H1 (cell line): ENCODE measurements at regions not wholly inside any gene's neighbourhood (a gene's known extent, or its start where the extent isn't known, plus 50 kb on each side); places are given as distances from the start of the nearest gene placed in this dataset.

Source experiments
- CTCF ChIA-PET: fragments of 300-600 bp; sonication (Branson Sonifier 250); formaldehyde crosslinking; loops from one replicate; lab custom pipeline; 2021; ENCODE audit not compliant: partially characterized antibody; lab: Charles Lee
- POLR2A ChIA-PET: fragments of 300-600 bp; sonication (Branson Sonifier 250); formaldehyde crosslinking; loops from one replicate; lab custom pipeline; 2021; ENCODE audit warnings: inconsistent platforms; ENCODE audit not compliant: partially characterized antibody; lab: Charles Lee
- DNase-seq, 2 experiments: peaks; one replicate each; pipeline versions ENCODE4 v3.0.0 to v3.0.0-alpha.2; 2010 to 2022; ENCODE audit warnings: low spot score in 2 of 2, low read depth in 1 of 2, mixed read lengths in 1 of 2
- FAIRE-seq: peaks from 2 replicates; lab custom pipeline; 2011; peaks lifted over from hg19 to GRCh38; lab: Jason Lieb, UNC
- H2AFZ ChIP-seq: 2 replicates; pipeline ENCODE4 v1.8.1; 2012; ENCODE audit warnings: low read length, inconsistent platforms
- H2AK5ac ChIP-seq: 2 replicates; pipeline ENCODE4 v1.6.1; 2013; ENCODE audit warnings: low read depth, low read length
- H2BK120ac ChIP-seq: replicated peaks from 2 replicates; pipeline ENCODE3; 2013; ENCODE audit warnings: low read depth, low read length, inconsistent platforms
- H2BK12ac ChIP-seq: 2 replicates; pipeline ENCODE4 v1.6.1; 2013; ENCODE audit warnings: low read depth, low read length
- H2BK15ac ChIP-seq: 2 replicates; pipeline ENCODE4 v1.6.1; 2013; ENCODE audit warnings: low read length
- H2BK20ac ChIP-seq: 2 replicates; pipeline ENCODE4 v1.6.1; 2013; ENCODE audit warnings: low read length
- H2BK5ac ChIP-seq: 2 replicates; pipeline ENCODE4 v1.6.1; 2013; ENCODE audit warnings: low read depth, low read length
- H3K14ac ChIP-seq: 2 replicates; pipeline ENCODE4 v1.6.1; 2013; ENCODE audit warnings: inconsistent platforms; ENCODE audit not compliant: insufficient read length
- H3K18ac ChIP-seq: 2 replicates; pipeline ENCODE4 v1.6.1; 2013; ENCODE audit warnings: low read length; ENCODE audit errors: extremely low read depth
- H3K23ac ChIP-seq: 2 replicates; pipeline ENCODE4 v1.6.1; 2013; ENCODE audit warnings: inconsistent platforms; ENCODE audit not compliant: insufficient read length
- H3K23me2 ChIP-seq: 2 replicates; pipeline ENCODE4 v1.6.1; 2013; ENCODE audit warnings: low read depth, low read length
- H3K27ac ChIP-seq: 2 replicates; pipeline ENCODE4 v1.6.1; 2011; ENCODE audit warnings: low read depth, low read length, inconsistent platforms
- H3K27me3 ChIP-seq, 4 experiments: replicated peaks in 1 of 4; 1 replicate in 1 of 4; 2 replicates in 3 of 4; pipeline versions ENCODE4 v1.6.1 to v1.8.1; 2011 to 2013; ENCODE audit warnings: low read length in 3 of 4, mild to moderate bottlenecking in 3 of 4, inconsistent platforms in 2 of 4, mixed read lengths in 2 of 4, moderate library complexity in 1 of 4; ENCODE audit not compliant: control insufficient read depth in 3 of 4, insufficient read depth in 3 of 4; ENCODE audit errors: extremely low read depth in 1 of 4
- H3K36me3 ChIP-seq, 4 experiments: 2 replicates each; pipeline versions ENCODE4 v1.6.1 to v1.8.1; 2011 to 2013; ENCODE audit warnings: mild to moderate bottlenecking in 4 of 4, low read length in 3 of 4, moderate library complexity in 2 of 4, control low read depth in 1 of 4, inconsistent platforms in 1 of 4; ENCODE audit not compliant: insufficient read depth in 4 of 4, control insufficient read depth in 2 of 4
- H3K4ac ChIP-seq: replicated peaks from 2 replicates; pipeline ENCODE3; 2013; ENCODE audit warnings: low read length, low read depth, mixed read lengths, inconsistent platforms; ENCODE audit not compliant: insufficient read length
- H3K4me1 ChIP-seq, 4 experiments: replicated peaks in 1 of 4; 1 replicate in 1 of 4; 2 replicates in 3 of 4; pipeline versions ENCODE4 v1.6.1 to v1.8.1; 2011 to 2013; ENCODE audit warnings: low read length in 3 of 4, inconsistent platforms in 2 of 4, mixed read lengths in 1 of 4; ENCODE audit not compliant: insufficient read depth in 4 of 4, control insufficient read depth in 3 of 4
- H3K4me2 ChIP-seq, 2 experiments: 2 replicates each; pipeline versions ENCODE4 v1.6.1 to v1.8.1; 2011 to 2013; ENCODE audit warnings: low read depth in 2 of 2, low read length in 2 of 2, control low read depth in 1 of 2, inconsistent platforms in 1 of 2, mild to moderate bottlenecking in 1 of 2; ENCODE audit not compliant: insufficient read depth in 1 of 2
- H3K4me3 ChIP-seq, 4 experiments: fragments of 200-600, 300-600 bp in 1 of 4; sonication (generic), shearing (Covaris generic), sonication (Bioruptor Twin) in 1 of 4; 2 replicates each; pipeline versions ENCODE4 v1.5.1 to v1.8.1; 2011 to 2016; ENCODE audit warnings: low read length in 4 of 4, low read depth in 3 of 4, control low read depth in 2 of 4, inconsistent platforms in 2 of 4, mild to moderate bottlenecking in 2 of 4, mixed read lengths in 1 of 4, moderate library complexity in 1 of 4; ENCODE audit not compliant: insufficient read depth in 2 of 4; ENCODE audit errors: extremely low read depth in 1 of 4
- H3K56ac ChIP-seq: replicated peaks from 2 replicates; pipeline ENCODE3; 2013; ENCODE audit warnings: low read depth, mild to moderate bottlenecking, mixed read lengths, low read length, inconsistent platforms; ENCODE audit not compliant: insufficient read length
- H3K79me1 ChIP-seq: 2 replicates; pipeline ENCODE4 v1.6.1; 2013; ENCODE audit warnings: low read depth, low read length, control low read depth
- H3K79me2 ChIP-seq, 2 experiments: 2 replicates each; pipeline versions ENCODE4 v1.6.1 to v1.8.1; 2012 to 2013; ENCODE audit warnings: low read length in 2 of 2, mild to moderate bottlenecking in 2 of 2, inconsistent platforms in 1 of 2; ENCODE audit not compliant: insufficient read depth in 2 of 2, control insufficient read depth in 1 of 2
- H3K9ac ChIP-seq, 4 experiments: replicated peaks in 1 of 4; 1 replicate in 1 of 4; 2 replicates in 3 of 4; pipeline versions ENCODE4 v1.6.1 to v1.8.1; 2011 to 2013; ENCODE audit warnings: low read depth in 3 of 4, low read length in 3 of 4, control low read depth in 2 of 4, mild to moderate bottlenecking in 2 of 4, moderate library complexity in 2 of 4, inconsistent platforms in 1 of 4; ENCODE audit errors: extremely low read depth in 1 of 4
- H3K9me3 ChIP-seq, 2 experiments: 2 replicates each; pipeline versions ENCODE4 v1.6.1 to v1.8.1; 2012 to 2013; ENCODE audit warnings: mild to moderate bottlenecking in 2 of 2, moderate library complexity in 2 of 2, control low read depth in 1 of 2, inconsistent platforms in 1 of 2, low read depth in 1 of 2, low read length in 1 of 2, mixed read lengths in 1 of 2; ENCODE audit not compliant: insufficient read depth in 2 of 2
- H4K20me1 ChIP-seq, 2 experiments: replicated peaks in 1 of 2; 2 replicates each; pipeline versions ENCODE3 to v1.8.1; 2011 to 2013; ENCODE audit warnings: inconsistent platforms in 2 of 2, low read length in 2 of 2, mild to moderate bottlenecking in 1 of 2; ENCODE audit not compliant: insufficient read depth in 2 of 2, control insufficient read depth in 1 of 2
- H4K5ac ChIP-seq: 2 replicates; pipeline ENCODE4 v1.6.1; 2013; ENCODE audit warnings: low read length, low read depth, mixed read lengths, inconsistent platforms; ENCODE audit not compliant: insufficient read length
- H4K8ac ChIP-seq: 2 replicates; pipeline ENCODE4 v1.8.0; 2013; ENCODE audit warnings: mild to moderate bottlenecking, moderate library complexity, low read length, inconsistent platforms; ENCODE audit not compliant: insufficient read depth; ENCODE audit errors: extremely low read depth
- H4K91ac ChIP-seq: replicated peaks from 2 replicates; pipeline ENCODE3; 2013; ENCODE audit warnings: low read length, mixed read lengths, inconsistent platforms; ENCODE audit not compliant: insufficient read length
- CTBP2 ChIP-seq: IDR thresholded peaks from 2 replicates; pipeline ENCODE4 v1.7.0; 2011; ENCODE audit warnings: borderline replicate concordance, mild to moderate bottlenecking, moderate library complexity, mixed read lengths, low read length; ENCODE audit not compliant: insufficient read depth, insufficient read length
- FOSL1 ChIP-seq: IDR thresholded peaks from 2 replicates; pipeline ENCODE4 v1.6.1; 2011; ENCODE audit warnings: mild to moderate bottlenecking, low read depth, low read length, moderate library complexity; ENCODE audit not compliant: insufficient read depth
- HDAC2 ChIP-seq, 2 experiments: fragments of 300-600 bp in 1 of 2; sonication (generic) in 1 of 2; IDR thresholded peaks; 2 replicates each; pipeline ENCODE4 v1.6.1; 2011 to 2012; ENCODE audit warnings: low read depth in 2 of 2, low read length in 2 of 2, mild to moderate bottlenecking in 2 of 2, moderate library complexity in 2 of 2, borderline replicate concordance in 1 of 2, inconsistent platforms in 1 of 2
- POLR2A ChIP-seq, 2 experiments: IDR thresholded peaks; 1 replicate in 1 of 2; 2 replicates in 1 of 2; pipeline ENCODE4 v1.6.1; 2011; ENCODE audit warnings: low read depth in 2 of 2, low read length in 2 of 2, mild to moderate bottlenecking in 2 of 2; ENCODE audit errors: control extremely low read depth in 1 of 2
- RAD21 ChIP-seq, 2 experiments: IDR thresholded peaks in 1 of 2; conservative IDR thresholded peaks in 1 of 2; 2 replicates each; pipeline ENCODE4 v1.6.1; 2011; ENCODE audit warnings: low read depth in 2 of 2, low read length in 2 of 2, improper control_type of control experiment in 1 of 2, inconsistent platforms in 1 of 2, mild to moderate bottlenecking in 1 of 2, moderate library complexity in 1 of 2
- SRF ChIP-seq: IDR thresholded peaks from 2 replicates; pipeline ENCODE4 v1.6.1; 2011; ENCODE audit warnings: mild to moderate bottlenecking, low read depth, low read length, moderate library complexity
- TCF12 ChIP-seq: IDR thresholded peaks from 2 replicates; pipeline ENCODE4 v1.6.1; 2011; ENCODE audit warnings: low read depth, mild to moderate bottlenecking, low read length
- WGBS, 2 experiments: shearing (Covaris generic) in 1 of 2; methylation state at CpG; one replicate each; pipeline versions ENCODE4 v1.1.6 to v1.1.7; 2013 to 2015; ENCODE audit warnings: low lambda C conversion rate in 2 of 2, mixed read lengths in 2 of 2, inconsistent platforms in 1 of 2, low coverage in 1 of 2, missing lambda C conversion rate in 1 of 2; ENCODE audit not compliant: insufficient replicate concordance in 2 of 2, insufficient coverage in 1 of 2, insufficient read length in 1 of 2; ENCODE audit errors: extremely low coverage in 1 of 2, missing lambda C conversion rate in 1 of 2; 5-methylcytosine and 5-hydroxymethylcytosine counted together
- TF ChIP-seq, protein P1 (sequence below): IDR thresholded peaks from 2 replicates; pipeline ENCODE4 v1.6.1; 2012; ENCODE audit warnings: low read length, inconsistent platforms
- TF ChIP-seq, protein P2 (sequence below): IDR thresholded peaks from 2 replicates; pipeline ENCODE4 v1.6.1; 2012; ENCODE audit warnings: inconsistent platforms

DNA sequence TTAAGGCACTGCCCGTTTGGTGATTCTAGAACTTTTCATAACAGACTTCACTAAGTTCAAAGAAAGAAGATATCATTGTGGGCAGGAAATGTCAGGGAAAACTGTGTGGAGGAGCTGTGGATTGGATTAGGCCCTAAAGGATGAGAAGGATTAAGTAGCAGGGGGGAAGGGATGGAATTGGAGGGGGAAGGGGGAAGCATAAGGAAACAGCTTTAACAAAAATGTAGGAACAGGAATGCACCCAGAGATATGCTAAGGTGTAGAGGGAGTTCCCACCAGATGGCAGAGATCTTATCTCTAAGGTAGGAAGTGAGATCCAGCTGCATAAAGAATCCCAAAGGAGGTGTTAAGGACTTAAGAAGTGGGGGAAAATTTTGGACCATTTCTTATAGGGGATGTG lies 114.5 kb downstream of the LARP7 start:
- Histone ChIP-seq H3K23ac (no peak overlapping the region), H3K18ac (peak overlapping the region; percentile 91), H3K4me1 (peaks cover 4 to 21% (median 13%) of the 10 kb centered on the region in 4 experiments; a peak in 6 of 7 replicates), H3K23me2 (no peaks in the 10 kb centered on the region), H3K56ac (peak overlapping the region; percentile 23), H3K14ac (no peak overlapping the region), H4K8ac (no peak overlapping the region), H3K9ac (no peak overlapping the region), H3K36me3 (peaks cover 0 to 15% (median 0%) of the 10 kb centered on the region in 4 experiments; a peak in 2 of 8 replicates), H4K20me1 (no peaks in the 10 kb centered on the region), H2BK5ac (peak overlapping the region; percentile 98; the same call in 1 of the 2 replicates), H3K79me2 (peaks cover 0 to 51% of the 10 kb centered on the region in 2 experiments; a peak in 2 of 4 replicates), H4K5ac (peak overlapping the region; percentile 49), H3K9me3 (no peaks in the 10 kb centered on the region), H2BK120ac (peak overlapping the region; percentile 48), H4K91ac (peak overlapping the region; percentile 92), H2BK20ac (peak overlapping the region; percentile 82; the same call in 1 of the 2 replicates), H2BK15ac (no peak overlapping the region), H3K4ac (no peak overlapping the region), H2AK5ac (peak overlapping the region; percentile 86; the same call in 1 of the 2 replicates), H3K27ac (peak overlapping the region; percentile 43; the same call in 1 of the 2 replicates), H3K4me3 (no peak overlapping the region; a peak in 2 of 8 replicates), H3K79me1 (no peaks in the 10 kb centered on the region), H2AFZ (no peak overlapping the region), H3K27me3 (no peaks in the 10 kb centered on the region), H2BK12ac (peak overlapping the region; percentile 96; the same call in 1 of the 2 replicates), H3K4me2 (peak overlapping the region; percentile 18 to 30; a peak in 2 of 4 replicates)
- ChIA-PET POLR2A (interaction anchor here (1.1 to 19.0 kb wide), 15 partner anchors 9 to 106 kb away, joined by 4 to 306 read pairs (median 6); no protein-coding TSS in a partner anchor), CTCF (interaction anchor here (0.7 to 10.7 kb wide), 6 partner anchors 11 to 109 kb away, joined by 3 to 100 read pairs (median 4); no protein-coding TSS in a partner anchor)
- 62% methylated on average over 1 of the region's 1 CpG; no CpG with 5 or more reads in 1 of the 2 experiments for WGBS, 2 experiments
- FAIRE-seq (peak; percentile 63), DNase-seq (peak in 1 of 2 experiments; percentile 38)
- TF ChIP-seq FOSL1 (no peak), CTBP2 (no peak), RAD21 (IDR thresholded peaks at IDR 0.05 in 1 of 2, conservative IDR thresholded peaks at IDR 0.05 in 1 of 2; ENCODE audit: low read depth in 2 of 2, low read length in 2 of 2) (0 out of 4 replicates have a peak, but pooled peaks of 1 of the 2 experiments have one; percentile 1), TCF12 (peak; percentile 85; the same call in 1 of the 2 replicates), SRF (no peak), POLR2A (IDR thresholded peaks at IDR 0.05; ENCODE audit: control extremely low read depth in 1 of 2, low read depth in 2 of 2, low read length in 2 of 2) (0 out of 3 replicates have a peak, but pooled peaks of 1 of the 2 experiments have one; percentile 39), HDAC2 (IDR thresholded peaks at IDR 0.05; ENCODE audit: borderline replicate concordance in 1 of 2, low read depth in 2 of 2, low read length in 2 of 2) (peak in 1 of 2 experiments; percentile 62; a peak in 1 of 4 replicates)
- TF ChIP-seq, protein P1, sequence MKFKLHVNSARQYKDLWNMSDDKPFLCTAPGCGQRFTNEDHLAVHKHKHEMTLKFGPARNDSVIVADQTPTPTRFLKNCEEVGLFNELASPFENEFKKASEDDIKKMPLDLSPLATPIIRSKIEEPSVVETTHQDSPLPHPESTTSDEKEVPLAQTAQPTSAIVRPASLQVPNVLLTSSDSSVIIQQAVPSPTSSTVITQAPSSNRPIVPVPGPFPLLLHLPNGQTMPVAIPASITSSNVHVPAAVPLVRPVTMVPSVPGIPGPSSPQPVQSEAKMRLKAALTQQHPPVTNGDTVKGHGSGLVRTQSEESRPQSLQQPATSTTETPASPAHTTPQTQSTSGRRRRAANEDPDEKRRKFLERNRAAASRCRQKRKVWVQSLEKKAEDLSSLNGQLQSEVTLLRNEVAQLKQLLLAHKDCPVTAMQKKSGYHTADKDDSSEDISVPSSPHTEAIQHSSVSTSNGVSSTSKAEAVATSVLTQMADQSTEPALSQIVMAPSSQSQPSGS = 0 out of 2 replicates have a peak, but pooled peaks have one; percentile 43
- TF ChIP-seq, protein P2, sequence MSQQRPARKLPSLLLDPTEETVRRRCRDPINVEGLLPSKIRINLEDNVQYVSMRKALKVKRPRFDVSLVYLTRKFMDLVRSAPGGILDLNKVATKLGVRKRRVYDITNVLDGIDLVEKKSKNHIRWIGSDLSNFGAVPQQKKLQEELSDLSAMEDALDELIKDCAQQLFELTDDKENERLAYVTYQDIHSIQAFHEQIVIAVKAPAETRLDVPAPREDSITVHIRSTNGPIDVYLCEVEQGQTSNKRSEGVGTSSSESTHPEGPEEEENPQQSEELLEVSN = no peak
